NB4 (cell line): ENCODE measurements at regions not wholly inside any gene's neighbourhood (a gene's known extent, or its start where the extent isn't known, plus 50 kb on each side); places are given as distances from the start of the nearest gene placed in this dataset.

Experiments
- CTCF ChIP-seq: IDR thresholded peaks from one replicate; pipeline ENCODE4 v1.5.1; 2012; ENCODE audit warnings: low read depth, low read length
- MYC ChIP-seq: IDR thresholded peaks from 2 replicates; pipeline ENCODE4 v1.6.1; 2011; ENCODE audit warnings: low read depth, low read length
- POLR2A ChIP-seq: IDR thresholded peaks from 2 replicates; pipeline ENCODE4 v1.6.1; 2011; ENCODE audit warnings: mild to moderate bottlenecking; ENCODE audit not compliant: insufficient read length; ENCODE audit errors: extremely low read depth

- TF ChIP-seq POLR2A (no peak), CTCF (no peak), MYC (no peak)
These were observed 461.4 kb downstream of the MID1IP1 start for GRCh38 chrX:39262641-39263040.
